ENCODE measurements at regions not wholly inside any gene's neighbourhood (a gene's known extent, or its start where the extent isn't known, plus 50 kb on each side); places are given as distances from the start of the nearest gene placed in this dataset.

DNA sequence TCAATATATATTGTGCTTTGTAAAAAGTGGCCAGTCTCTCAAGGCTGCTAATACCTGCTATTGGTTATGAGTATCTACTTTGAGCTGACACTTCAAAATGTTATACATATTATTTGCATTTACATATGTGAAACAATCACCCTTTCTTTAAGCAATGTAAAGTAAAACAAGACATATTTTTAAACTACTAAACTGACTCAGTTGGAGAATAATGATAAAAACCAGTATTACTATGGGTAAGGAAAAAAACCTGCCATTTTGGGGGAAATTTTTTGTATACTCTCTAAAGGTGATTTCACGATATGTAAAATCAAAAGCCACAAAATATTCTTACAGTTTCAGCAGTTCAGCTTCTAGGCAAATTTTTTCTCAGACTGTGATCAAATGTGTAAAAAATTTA is 232.3 kb downstream of the PRL start:
- Histone ChIP-seq H3K9ac (no peak overlapping the region), H3K27ac (no peak overlapping the region), H3K4me2 (ENCODE audit: low read length) (no peak overlapping the region), H3K27me3 (ENCODE audit: control insufficient read depth, insufficient read depth, low read length) (no peaks in the 10 kb centered on the region), H3K9me3 (ENCODE audit: control insufficient read depth, low read length) (no peaks in the 10 kb centered on the region), H3K4me1 (no peaks in the 10 kb centered on the region), H3K79me2 (no peaks in the 10 kb centered on the region), H2AFZ (no peak overlapping the region), H3K4me3 (ENCODE audit: low read depth, low read length) (no peak overlapping the region), H3K36me3 (ENCODE audit: control insufficient read depth, insufficient read depth, low read length) (no peaks in the 10 kb centered on the region)
- TF ChIP-seq, protein P1, sequence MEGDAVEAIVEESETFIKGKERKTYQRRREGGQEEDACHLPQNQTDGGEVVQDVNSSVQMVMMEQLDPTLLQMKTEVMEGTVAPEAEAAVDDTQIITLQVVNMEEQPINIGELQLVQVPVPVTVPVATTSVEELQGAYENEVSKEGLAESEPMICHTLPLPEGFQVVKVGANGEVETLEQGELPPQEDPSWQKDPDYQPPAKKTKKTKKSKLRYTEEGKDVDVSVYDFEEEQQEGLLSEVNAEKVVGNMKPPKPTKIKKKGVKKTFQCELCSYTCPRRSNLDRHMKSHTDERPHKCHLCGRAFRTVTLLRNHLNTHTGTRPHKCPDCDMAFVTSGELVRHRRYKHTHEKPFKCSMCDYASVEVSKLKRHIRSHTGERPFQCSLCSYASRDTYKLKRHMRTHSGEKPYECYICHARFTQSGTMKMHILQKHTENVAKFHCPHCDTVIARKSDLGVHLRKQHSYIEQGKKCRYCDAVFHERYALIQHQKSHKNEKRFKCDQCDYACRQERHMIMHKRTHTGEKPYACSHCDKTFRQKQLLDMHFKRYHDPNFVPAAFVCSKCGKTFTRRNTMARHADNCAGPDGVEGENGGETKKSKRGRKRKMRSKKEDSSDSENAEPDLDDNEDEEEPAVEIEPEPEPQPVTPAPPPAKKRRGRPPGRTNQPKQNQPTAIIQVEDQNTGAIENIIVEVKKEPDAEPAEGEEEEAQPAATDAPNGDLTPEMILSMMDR (IDR thresholded peaks at IDR 0.05): no peak

DNA sequence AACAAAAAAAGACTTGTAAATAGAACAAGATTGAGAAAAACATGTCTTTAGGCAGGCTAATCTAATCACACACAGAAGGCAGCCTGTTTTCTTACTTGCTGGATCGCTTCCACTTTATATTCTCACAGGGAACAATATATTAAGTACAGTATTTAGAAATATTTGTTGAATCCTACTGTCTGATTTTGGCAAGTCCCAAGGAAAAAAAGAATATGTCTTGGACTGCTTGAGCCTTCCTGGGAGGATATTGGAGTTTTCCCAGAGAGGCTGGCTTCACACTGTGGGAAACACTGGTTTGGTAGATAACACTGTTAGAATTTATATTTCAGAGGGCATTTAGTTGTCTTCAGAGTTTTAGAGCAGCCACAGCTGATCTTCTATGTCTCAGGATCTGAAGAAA is 229.7 kb downstream of the PRL start:
- no peak overlapping the region for H3K27ac ChIP-seq

DNA sequence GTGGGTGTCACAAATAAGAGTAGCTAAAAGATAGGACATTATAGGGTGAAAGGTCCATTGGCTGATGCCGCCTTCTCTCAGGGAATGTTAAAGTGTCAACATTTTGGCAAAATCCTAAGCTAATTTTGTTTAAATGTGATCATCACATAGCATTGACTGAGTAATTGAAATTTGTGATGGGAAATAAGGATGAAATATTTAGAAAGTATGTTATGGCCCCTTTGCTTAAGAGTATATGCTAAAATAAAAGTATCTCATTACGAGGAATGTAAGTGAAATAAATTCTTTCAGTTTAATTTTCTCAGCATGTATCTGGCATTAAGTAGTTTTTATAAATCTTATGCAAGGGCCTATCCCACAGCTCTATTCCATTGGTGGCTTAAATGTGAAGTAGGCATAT is 229.2 kb downstream of the PRL start:
- Histone ChIP-seq H3K27me3 (ENCODE audit: control insufficient read depth, insufficient read depth, low read length) (no peaks in the 10 kb centered on the region), H3K4me2 (ENCODE audit: low read length) (no peak overlapping the region), H3K9me3 (ENCODE audit: control insufficient read depth, low read length) (no peaks in the 10 kb centered on the region), H3K4me3 (ENCODE audit: low read depth, low read length) (no peak overlapping the region), H3K36me3 (ENCODE audit: control insufficient read depth, insufficient read depth, low read length) (no peaks in the 10 kb centered on the region), H3K9ac (no peak overlapping the region), H3K27ac (no peak overlapping the region), H3K4me1 (no peaks in the 10 kb centered on the region), H3K79me2 (no peaks in the 10 kb centered on the region), H2AFZ (no peak overlapping the region)
- TF ChIP-seq, protein P1 (IDR thresholded peaks at IDR 0.05): no peak

More for the DNA sequence above, 229.7 kb downstream of the PRL start:
- TF ChIP-seq, protein P1 (IDR thresholded peaks at IDR 0.05): no peak
- Histone ChIP-seq H3K9me3 (ENCODE audit: control insufficient read depth, low read length) (no peaks in the 10 kb centered on the region), H3K36me3 (ENCODE audit: control insufficient read depth, insufficient read depth, low read length) (no peaks in the 10 kb centered on the region), H2AFZ (no peak overlapping the region), H3K27me3 (ENCODE audit: control insufficient read depth, insufficient read depth, low read length) (no peaks in the 10 kb centered on the region), H3K9ac (no peak overlapping the region), H3K4me2 (ENCODE audit: low read length) (no peak overlapping the region), H3K4me3 (ENCODE audit: low read depth, low read length) (no peak overlapping the region), H3K4me1 (no peaks in the 10 kb centered on the region), H3K79me2 (no peaks in the 10 kb centered on the region)

DNA sequence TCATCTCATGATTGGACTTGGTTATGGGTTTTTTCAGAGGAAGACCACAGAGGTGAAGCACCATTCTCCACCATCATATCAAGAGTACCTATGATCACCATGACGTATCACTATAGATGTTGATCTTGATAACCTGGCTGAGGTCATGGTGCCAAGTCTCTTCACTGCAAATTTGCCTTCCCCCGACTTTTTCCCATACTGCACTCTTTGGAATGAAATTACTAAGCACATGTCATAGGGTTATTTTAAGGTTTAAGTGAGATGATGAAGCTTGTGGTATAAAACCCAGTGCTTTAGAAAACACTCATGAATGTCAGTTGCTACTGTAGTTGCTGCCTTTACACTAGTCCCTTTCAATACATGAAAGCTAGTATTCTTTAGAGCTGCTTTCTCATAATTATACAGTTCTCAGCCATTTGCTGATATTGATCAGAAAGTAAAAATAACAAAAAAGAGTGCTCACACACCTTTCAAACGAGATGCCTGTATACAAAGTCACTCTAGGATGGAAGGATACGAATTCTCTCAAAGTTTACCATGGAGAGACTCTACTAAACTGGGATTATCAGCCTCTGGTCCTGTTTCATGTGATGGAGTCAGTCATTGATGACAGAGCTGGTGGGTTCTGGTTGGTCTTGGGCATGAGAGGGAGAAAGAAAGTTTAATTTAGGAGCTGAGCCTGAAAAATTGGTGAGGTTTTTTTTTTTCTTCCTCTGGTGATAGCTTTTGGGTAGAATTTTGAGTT is 228.1 kb downstream of the PRL start:
- Histone ChIP-seq H3K4me2 (ENCODE audit: low read length) (no peak overlapping the region), H3K4me1 (no peaks in the 10 kb centered on the region), H3K9me3 (ENCODE audit: control insufficient read depth, low read length) (no peaks in the 10 kb centered on the region), H3K27ac (no peak overlapping the region), H3K36me3 (ENCODE audit: control insufficient read depth, insufficient read depth, low read length) (no peaks in the 10 kb centered on the region), H3K79me2 (no peaks in the 10 kb centered on the region), H3K27me3 (ENCODE audit: control insufficient read depth, insufficient read depth, low read length) (no peaks in the 10 kb centered on the region), H3K9ac (no peak overlapping the region), H3K4me3 (ENCODE audit: low read depth, low read length) (no peak overlapping the region), H2AFZ (no peak overlapping the region)
- TF ChIP-seq, protein P1 (IDR thresholded peaks at IDR 0.05): no peak

DNA sequence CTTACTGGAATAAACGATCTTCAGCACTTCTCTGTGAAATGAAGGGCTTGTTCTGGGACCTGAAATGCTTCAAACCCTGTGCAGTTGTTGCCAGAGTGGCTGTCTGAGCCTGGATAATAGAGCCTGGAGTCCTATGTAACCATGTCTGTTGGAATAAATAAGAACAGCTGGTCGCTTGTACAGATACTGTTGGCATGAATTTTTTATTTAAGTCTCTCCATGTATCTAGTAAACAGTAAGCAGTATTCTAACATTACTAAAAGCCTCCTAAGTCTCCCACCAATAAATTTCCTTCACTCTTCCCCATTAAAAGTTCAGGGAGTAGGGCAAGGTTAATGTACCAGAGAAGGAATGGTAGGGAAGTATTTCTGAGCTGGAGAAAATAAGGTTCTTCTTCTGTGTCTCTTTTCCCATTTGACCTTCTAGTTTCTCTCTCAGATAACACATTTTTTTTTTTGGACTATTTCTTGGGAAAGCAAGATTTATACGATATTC is 227.5 kb downstream of the PRL start:
- Histone ChIP-seq H3K4me1 (no peaks in the 10 kb centered on the region), H3K4me3 (ENCODE audit: low read depth, low read length) (no peak overlapping the region), H3K9ac (no peak overlapping the region), H3K9me3 (ENCODE audit: control insufficient read depth, low read length) (no peaks in the 10 kb centered on the region), H3K27ac (no peak overlapping the region), H3K79me2 (no peaks in the 10 kb centered on the region), H3K36me3 (ENCODE audit: control insufficient read depth, insufficient read depth, low read length) (no peaks in the 10 kb centered on the region), H3K4me2 (ENCODE audit: low read length) (no peak overlapping the region), H3K27me3 (ENCODE audit: control insufficient read depth, insufficient read depth, low read length) (no peaks in the 10 kb centered on the region), H2AFZ (no peak overlapping the region)
- TF ChIP-seq, protein P1 (IDR thresholded peaks at IDR 0.05): no peak
